ENCODE measurements at regions not wholly inside any gene's neighbourhood (a gene's known extent, or its start where the extent isn't known, plus 50 kb on each side); places are given as distances from the start of the nearest gene placed in this dataset.

- no peak for TF ChIP-seq CTCF (IDR thresholded peaks at IDR 0.05)
- no peak for TF ChIP-seq EZH2 (IDR thresholded peaks at IDR 0.05; ENCODE audit: borderline replicate concordance, insufficient read depth, low read depth, low read length, poor library complexity, severe bottlenecking)
Observed at GRCh38 chr3:177251755-177252154, 54.5 kb upstream of the TBL1XR1 start.
